HCEC 1CT (cell line): ENCODE measurements at regions not wholly inside any gene's neighbourhood (a gene's known extent, or its start where the extent isn't known, plus 50 kb on each side); places are given as distances from the start of the nearest gene placed in this dataset.
"Not testable (repeated sequence)": the region's sequence is repeated elsewhere in the genome, so short reads cannot be mapped to it uniquely, and the experiment has no call there.

Experiments
- DNase-seq: peaks from one replicate; pipeline ENCODE4 v3.0.0-alpha.2; 2017

- DNase-seq: no peak
These were observed 68.5 kb downstream of the CDC14C start for GRCh38 chr7:48992816-48993215.

- DNase-seq: peak; percentile 1
These were observed 77.3 kb downstream of the CDC14C start for GRCh38 chr7:49001610-49002033.

- no peak for DNase-seq
These were observed 86.4 kb downstream of the CDC14C start for GRCh38 chr7:49010717-49011116.

GRCh38 chr7:49014870-49015269 lies 90.5 kb downstream of the CDC14C start:
- no peak for DNase-seq

- no peak for DNase-seq
These were observed 95.8 kb downstream of the CDC14C start for GRCh38 chr7:49020145-49020544.

GRCh38 chr7:49022448-49022847 lies 98.1 kb downstream of the CDC14C start:
- DNase-seq: no peak

GRCh38 chr7:49023345-49024328 lies 99.3 kb downstream of the CDC14C start:
- DNase-seq: no peak

GRCh38 chr7:49030221-49030620 lies 105.9 kb downstream of the CDC14C start:
- no peak for DNase-seq

- DNase-seq: not testable (repeated sequence)
These were observed 108.8 kb downstream of the CDC14C start for GRCh38 chr7:49033140-49033539.

GRCh38 chr7:49037346-49038210 lies 113.2 kb downstream of the CDC14C start:
- DNase-seq: no peak

GRCh38 chr7:49038821-49039358 lies 114.5 kb downstream of the CDC14C start:
- DNase-seq: no peak

GRCh38 chr7:49060743-49061142 lies 136.4 kb downstream of the CDC14C start:
- no peak for DNase-seq

GRCh38 chr7:49074538-49074937 lies 150.2 kb downstream of the CDC14C start:
- no peak for DNase-seq

GRCh38 chr7:49080896-49081475 lies 156.6 kb downstream of the CDC14C start:
- DNase-seq: no peak

- DNase-seq: no peak
These were observed 163.7 kb downstream of the CDC14C start for GRCh38 chr7:49088017-49088416.

GRCh38 chr7:49089717-49090116 lies 165.4 kb downstream of the CDC14C start:
- no peak for DNase-seq

GRCh38 chr7:49091089-49091488 lies 166.7 kb downstream of the CDC14C start:
- DNase-seq: no peak

GRCh38 chr7:49091519-49091918 lies 167.2 kb downstream of the CDC14C start:
- DNase-seq: no peak

GRCh38 chr7:49093218-49093617 lies 168.9 kb downstream of the CDC14C start:
- DNase-seq: no peak

- no peak for DNase-seq
These were observed 170.5 kb downstream of the CDC14C start for GRCh38 chr7:49094866-49095265.

- no peak for DNase-seq
These were observed 175.4 kb downstream of the CDC14C start for GRCh38 chr7:49099587-49100326.
